GM18502 (cell line): ENCODE measurements at regions not wholly inside any gene's neighbourhood (a gene's known extent, or its start where the extent isn't known, plus 50 kb on each side); places are given as distances from the start of the nearest gene placed in this dataset.

Source experiments
- ATAC-seq: cut with Tn5 transposase; IDR thresholded peaks from one replicate; pipeline ENCODE4 v1.9.1; 2021; ENCODE audit warnings: mild to moderate bottlenecking; ENCODE audit not compliant: unreplicated experiment, poor library complexity

DNA sequence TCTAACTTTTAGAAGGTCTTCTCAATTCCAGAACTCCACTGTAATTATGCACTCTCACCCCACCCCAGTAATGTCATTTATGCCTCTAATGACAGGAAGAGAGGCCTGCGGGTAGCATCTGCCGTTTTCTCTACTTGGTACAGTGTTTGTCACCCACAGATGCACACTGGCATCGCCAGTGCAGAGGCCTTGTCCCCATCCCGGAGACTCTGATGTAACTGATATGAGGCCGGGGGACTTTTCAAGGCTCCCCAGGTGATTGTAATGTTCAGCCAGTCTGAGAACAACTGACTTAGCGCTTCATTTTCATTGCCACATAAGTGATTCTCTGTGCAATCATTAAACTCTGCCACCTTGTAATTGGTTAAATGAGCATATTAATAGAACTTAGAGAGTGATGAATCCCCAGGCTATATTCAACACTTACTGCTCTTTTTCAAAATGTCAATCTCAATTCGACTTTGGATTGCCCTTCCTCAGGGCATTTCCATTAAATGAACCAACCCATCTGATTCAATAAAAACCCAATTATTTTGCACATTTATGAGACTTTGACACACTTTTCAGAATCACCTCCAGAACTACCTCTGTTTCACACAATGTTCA is 113.2 kb downstream of the HERPUD2 start:
- ATAC-seq, result no peak

GRCh38 chr7:35576031-35576573 is 118.8 kb downstream of the HERPUD2 start:
- no peak for ATAC-seq

DNA sequence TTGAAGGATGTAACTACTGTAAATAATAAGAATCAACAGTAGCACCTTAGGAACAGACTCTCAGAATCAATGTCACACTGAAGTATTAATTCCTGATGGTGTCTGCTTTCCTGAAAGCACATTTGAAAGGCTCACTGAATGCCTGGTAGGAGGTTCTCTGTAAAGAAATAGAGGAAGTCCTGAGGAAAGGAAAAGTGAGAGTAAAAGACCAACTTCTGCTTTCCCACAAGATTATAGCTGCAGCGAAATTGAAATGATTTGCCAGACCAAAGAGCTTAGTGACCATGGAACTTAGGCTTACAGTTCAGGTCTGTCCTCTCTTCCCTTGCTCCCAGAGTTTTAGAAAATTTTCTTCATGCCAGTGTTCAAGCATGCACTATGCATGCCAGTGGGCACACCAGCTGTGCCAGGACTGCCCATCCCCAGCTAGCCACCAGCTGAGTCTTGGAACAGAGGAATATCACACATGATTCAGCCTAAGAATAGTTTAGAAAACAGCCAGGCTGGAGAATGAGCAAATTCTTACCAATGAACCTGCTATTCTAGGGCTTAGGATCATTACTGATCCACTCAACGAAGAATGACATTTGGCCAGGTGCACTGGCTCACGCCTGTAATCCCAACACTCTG is 123.2 kb downstream of the HERPUD2 start:
- no peak for ATAC-seq

GRCh38 chr7:35570937-35571336 is 124.0 kb downstream of the HERPUD2 start:
- ATAC-seq, result no peak

DNA sequence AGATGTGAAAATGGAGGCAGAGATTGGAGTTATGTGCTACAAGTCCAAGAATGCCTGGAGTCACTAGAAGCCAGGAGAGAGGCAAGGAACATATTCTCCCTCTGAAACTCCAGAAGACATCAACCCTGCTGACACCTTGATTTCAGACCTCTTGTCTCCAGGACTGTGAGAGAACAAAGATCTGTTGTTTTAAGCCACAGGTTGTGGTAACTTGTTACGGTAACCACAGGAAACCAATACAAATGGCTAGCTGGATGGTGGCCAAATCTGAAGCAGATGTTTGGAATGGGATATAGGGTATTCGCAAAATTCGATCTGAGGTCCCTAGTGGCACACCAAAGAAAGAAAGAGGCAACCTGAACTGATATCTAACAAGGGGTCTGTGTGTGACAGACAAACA is 129.0 kb downstream of the HERPUD2 start:
- ATAC-seq, result no peak

DNA sequence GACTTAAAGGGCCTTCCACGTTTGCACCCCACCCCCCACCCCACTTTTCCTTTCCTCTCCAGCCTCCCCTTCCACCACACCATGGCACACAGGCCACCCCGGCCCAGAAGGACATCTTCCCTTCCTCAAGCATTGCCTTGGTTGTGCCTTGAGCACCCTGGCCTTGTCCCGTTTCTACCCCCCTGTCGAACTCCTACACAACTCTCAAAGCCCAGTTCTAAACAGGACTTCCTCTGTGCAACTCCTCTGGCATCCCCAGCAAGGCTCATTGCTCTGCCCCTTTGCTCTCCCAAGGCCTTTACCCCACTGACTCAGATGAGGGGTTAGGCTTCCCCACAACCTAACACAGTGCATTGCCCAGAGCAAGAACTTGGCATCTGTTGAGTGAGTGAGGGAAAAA is 136.1 kb downstream of the HERPUD2 start:
- no peak for ATAC-seq

DNA sequence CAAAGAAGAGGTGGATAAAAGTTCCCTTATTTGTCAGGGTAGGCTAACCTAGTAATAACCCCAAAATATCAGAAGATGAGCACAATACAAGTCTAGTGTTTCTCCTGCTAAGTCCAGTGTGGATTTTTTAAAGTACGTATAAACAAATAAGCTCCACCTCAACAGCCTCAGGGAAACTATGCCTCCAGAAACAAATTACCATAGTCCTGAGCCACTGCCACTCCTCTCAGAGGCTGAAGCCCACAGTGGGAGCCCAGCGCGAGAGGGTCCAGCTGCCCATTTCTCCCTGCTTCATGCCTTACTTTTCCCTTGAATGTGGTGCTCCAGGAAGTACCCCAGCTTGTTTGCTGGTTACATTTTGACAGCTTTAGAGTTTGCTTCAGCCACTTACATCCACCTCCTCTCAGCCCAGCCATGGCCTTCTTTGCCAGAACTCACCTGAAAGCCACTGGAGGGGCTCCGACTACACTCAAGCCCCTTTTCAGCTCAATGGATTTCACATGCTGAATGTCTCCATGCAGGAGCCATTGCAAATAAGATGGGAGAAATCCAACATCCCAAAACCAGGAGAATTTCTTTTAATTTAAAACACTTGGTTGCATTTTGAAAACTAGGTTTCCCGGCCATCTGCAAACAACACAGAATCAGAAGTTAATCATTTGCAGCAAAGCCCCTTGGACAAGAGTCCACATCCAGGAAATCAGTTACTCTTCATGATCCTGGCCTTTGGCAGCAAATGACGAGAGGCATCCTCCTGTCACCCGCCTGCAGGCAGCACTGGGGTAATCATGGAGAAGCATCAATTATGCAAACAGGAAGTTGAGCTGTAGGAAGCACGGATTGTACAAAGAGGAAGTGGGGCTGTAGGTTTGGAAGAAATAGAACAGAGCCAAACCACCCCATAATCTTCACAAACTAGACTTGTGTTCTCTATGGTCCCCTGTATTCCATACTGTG is 138.1 kb downstream of the HERPUD2 start:
- no peak for ATAC-seq

DNA sequence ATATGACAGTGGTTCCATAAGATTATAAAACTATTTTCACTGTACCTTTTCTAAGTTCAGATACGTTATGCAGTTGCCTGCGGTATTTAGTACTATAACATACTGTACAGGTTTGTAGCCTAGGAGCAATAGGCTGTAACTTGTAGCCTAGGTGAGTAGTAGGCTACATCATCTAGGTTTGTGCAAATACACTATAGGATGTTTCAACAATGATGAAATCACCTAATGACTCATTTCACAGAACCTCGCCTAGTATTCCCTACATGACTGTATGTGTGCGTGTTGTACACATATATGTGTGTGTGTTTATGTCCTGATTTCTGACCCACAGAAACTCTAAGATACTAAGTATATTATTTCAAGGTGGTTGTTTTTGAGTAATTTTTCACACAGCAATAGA is 139.0 kb downstream of the HERPUD2 start:
- ATAC-seq, result no peak

- no peak for ATAC-seq
Measured at GRCh38 chr7:35555386-35555785, 139.5 kb downstream of the HERPUD2 start.

DNA sequence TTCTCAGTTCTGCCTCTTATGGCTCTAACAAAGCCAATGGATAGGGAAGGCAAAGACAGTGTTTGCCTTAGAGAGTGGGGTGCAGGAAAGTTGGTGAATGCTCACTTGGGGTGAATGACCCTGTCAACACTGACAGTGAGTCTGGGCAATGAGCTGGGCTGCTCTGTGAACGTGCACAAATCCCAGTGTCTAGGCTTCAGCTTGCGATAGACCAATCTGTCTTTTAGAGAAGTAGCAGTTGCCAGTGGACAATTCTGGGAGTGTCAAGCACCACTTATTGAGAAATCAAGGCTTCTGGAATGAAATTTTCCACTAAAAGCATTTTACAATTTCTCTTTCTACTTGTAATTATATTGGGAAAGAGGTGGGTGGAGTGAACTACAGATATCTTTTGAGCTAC is 141.4 kb downstream of the HERPUD2 start:
- no peak for ATAC-seq

DNA sequence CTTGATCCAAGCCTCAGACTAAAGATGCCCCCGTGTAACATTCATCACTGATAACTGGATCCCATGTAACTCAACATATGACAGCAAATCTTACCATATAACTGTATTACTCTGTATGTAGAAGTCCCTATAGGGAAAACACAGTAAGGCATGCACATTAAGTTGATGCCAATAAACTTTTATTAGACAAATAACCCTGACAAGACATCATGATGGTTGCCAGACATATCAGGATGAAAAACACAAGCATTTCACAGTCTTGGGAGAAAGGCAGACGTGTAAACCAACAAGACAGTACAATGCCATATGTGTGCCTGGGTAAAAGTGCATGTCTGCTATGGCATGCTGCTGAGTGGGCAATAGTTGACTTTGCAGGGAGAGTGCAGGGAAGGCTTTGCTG is 142.2 kb downstream of the HERPUD2 start:
- ATAC-seq, result no peak

- no peak for ATAC-seq
Measured at GRCh38 chr7:35551321-35552081, 143.4 kb downstream of the HERPUD2 start.

DNA sequence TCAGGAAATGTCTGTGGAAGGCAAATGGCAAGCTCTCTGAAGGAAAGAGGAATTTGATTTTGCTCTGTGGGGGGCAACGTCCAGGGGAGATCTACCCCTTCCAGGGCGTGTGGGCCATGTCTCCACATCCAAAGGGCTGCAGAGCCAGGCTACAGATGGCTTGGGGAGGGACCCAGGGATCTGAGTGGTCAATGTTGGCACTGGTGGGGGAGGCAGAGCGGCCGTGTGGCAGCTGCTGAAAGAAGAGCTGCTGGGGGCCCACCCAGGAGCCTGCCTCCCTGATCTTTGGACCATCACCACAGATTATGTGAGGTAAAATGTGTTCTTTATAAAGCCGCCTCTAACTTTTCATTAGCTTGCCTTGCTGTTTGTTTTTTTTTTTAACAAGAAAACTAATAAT is 144.1 kb downstream of the HERPUD2 start:
- ATAC-seq, result no peak

- ATAC-seq, result no peak
Measured at GRCh38 chr7:35549781-35550180, 145.2 kb downstream of the HERPUD2 start.

- no peak for ATAC-seq
Measured at GRCh38 chr7:35548291-35548690, 146.6 kb downstream of the HERPUD2 start.

GRCh38 chr7:35546691-35547429 is 148.1 kb downstream of the HERPUD2 start:
- no peak for ATAC-seq

GRCh38 chr7:35545831-35546230 is 149.1 kb downstream of the HERPUD2 start:
- ATAC-seq, result no peak

- no peak for ATAC-seq
Measured at GRCh38 chr7:35544028-35544742, 150.8 kb downstream of the HERPUD2 start.
